H9 (cell line): ENCODE measurements at regions not wholly inside any gene's neighbourhood (a gene's known extent, or its start where the extent isn't known, plus 50 kb on each side); places are given as distances from the start of the nearest gene placed in this dataset.

Experiments used
- DNase-seq: peaks from one replicate; pipeline ENCODE4 v3.0.0-alpha.2; 2017
- H2AFZ ChIP-seq: one replicate; pipeline ENCODE4 v1.6.1; 2013; ENCODE audit warnings: mild to moderate bottlenecking, low read length, control low read depth, moderate library complexity
- H2AK5ac ChIP-seq: 2 replicates; pipeline ENCODE4 v1.6.1; 2013; ENCODE audit warnings: low read length, control low read depth, mixed read lengths; ENCODE audit not compliant: insufficient read length
- H2BK120ac ChIP-seq: one replicate; pipeline ENCODE4 v1.6.1; 2013; ENCODE audit warnings: low read depth, mild to moderate bottlenecking, low read length, control low read depth, inconsistent platforms; ENCODE audit not compliant: poor library complexity, severe bottlenecking
- H2BK12ac ChIP-seq: 2 replicates; pipeline ENCODE4 v1.6.1; 2013; ENCODE audit warnings: low read length, control low read depth, mixed read lengths, low read depth; ENCODE audit not compliant: insufficient read length
- H2BK15ac ChIP-seq: 2 replicates; pipeline ENCODE4 v1.6.1; 2013; ENCODE audit warnings: low read depth, low read length, control low read depth
- H2BK20ac ChIP-seq: one replicate; pipeline ENCODE4 v1.6.1; 2013; ENCODE audit warnings: low read depth, mild to moderate bottlenecking, low read length, control low read depth, inconsistent platforms; ENCODE audit not compliant: poor library complexity, severe bottlenecking
- H2BK5ac ChIP-seq: 2 replicates; pipeline ENCODE4 v1.6.1; 2013; ENCODE audit warnings: low read length, control low read depth, mixed read lengths; ENCODE audit not compliant: insufficient read length
- H3K14ac ChIP-seq: 2 replicates; pipeline ENCODE4 v1.6.1; 2013; ENCODE audit warnings: low read length, control low read depth; ENCODE audit not compliant: insufficient read depth
- H3K18ac ChIP-seq: 2 replicates; pipeline ENCODE4 v1.6.1; 2013; ENCODE audit warnings: low read depth, mild to moderate bottlenecking, mixed read lengths, low read length, control low read depth; ENCODE audit not compliant: insufficient read length
- H3K23ac ChIP-seq: 2 replicates; pipeline ENCODE4 v1.6.1; 2013; ENCODE audit warnings: low read length, control low read depth, mixed read lengths, low read depth; ENCODE audit not compliant: insufficient read length
- H3K23me2 ChIP-seq: 2 replicates; pipeline ENCODE4 v1.6.1; 2013; ENCODE audit warnings: low read depth, mild to moderate bottlenecking, mixed read lengths, low read length, control low read depth; ENCODE audit not compliant: insufficient read length, poor library complexity, severe bottlenecking
- H3K27ac ChIP-seq: 2 replicates; pipeline ENCODE4 v1.5.1; 2013; ENCODE audit warnings: low read length, control low read depth, mixed read lengths, low read depth; ENCODE audit not compliant: insufficient read length
- H3K27me3 ChIP-seq: 2 replicates; pipeline ENCODE4 v1.6.1; 2013; ENCODE audit warnings: low read length, control low read depth, inconsistent platforms; ENCODE audit not compliant: insufficient read depth
- H3K4ac ChIP-seq: 2 replicates; pipeline ENCODE4 v1.6.1; 2013; ENCODE audit warnings: low read depth, mild to moderate bottlenecking, control low read depth, inconsistent platforms, low read length, moderate library complexity
- H3K4me1 ChIP-seq: 2 replicates; pipeline ENCODE4 v1.6.1; 2013; ENCODE audit warnings: low read length, control low read depth, inconsistent platforms; ENCODE audit not compliant: insufficient read depth
- H3K4me2 ChIP-seq: 2 replicates; pipeline ENCODE4 v1.6.1; 2013; ENCODE audit warnings: low read length, control low read depth, mixed read lengths; ENCODE audit not compliant: insufficient read length, insufficient read depth
- H3K56ac ChIP-seq: 2 replicates; pipeline ENCODE4 v1.6.1; 2013; ENCODE audit warnings: low read depth, mild to moderate bottlenecking, mixed read lengths, low read length, control low read depth; ENCODE audit not compliant: insufficient read length
- H3K79me1 ChIP-seq: 2 replicates; pipeline ENCODE4 v1.6.1; 2013; ENCODE audit warnings: low read depth, mild to moderate bottlenecking, moderate library complexity, low read length, control low read depth, inconsistent platforms; ENCODE audit not compliant: insufficient read depth, poor library complexity, severe bottlenecking
- H3K79me2 ChIP-seq: 2 replicates; pipeline ENCODE4 v1.6.1; 2013; ENCODE audit warnings: low read length, control low read depth, inconsistent platforms; ENCODE audit not compliant: insufficient read depth
- H3K9ac ChIP-seq: 2 replicates; pipeline ENCODE4 v1.6.1; 2013; ENCODE audit warnings: low read length, control low read depth, mixed read lengths; ENCODE audit not compliant: insufficient read length; ENCODE audit errors: extremely low read depth
- H3K9me3 ChIP-seq: one replicate; pipeline ENCODE4 v1.6.1; 2013; ENCODE audit warnings: low read depth, low read length, inconsistent platforms; ENCODE audit not compliant: control insufficient read depth
- H3T11ph ChIP-seq: one replicate; pipeline ENCODE4 v1.6.1; 2013; ENCODE audit warnings: mild to moderate bottlenecking, low read length, control low read depth, inconsistent platforms
- H4K20me1 ChIP-seq: one replicate; pipeline ENCODE4 v1.6.1; 2013; ENCODE audit not compliant: control insufficient read depth, insufficient read length, insufficient read depth
- H4K5ac ChIP-seq: 2 replicates; pipeline ENCODE4 v1.6.1; 2013; ENCODE audit warnings: low read depth, mild to moderate bottlenecking, mixed read lengths, low read length, control low read depth; ENCODE audit not compliant: insufficient read length
- H4K8ac ChIP-seq: replicated peaks from 2 replicates; pipeline ENCODE4 v1.6.1; 2013; ENCODE audit warnings: low read length, control low read depth, mixed read lengths, low read depth; ENCODE audit not compliant: insufficient read length
- H4K91ac ChIP-seq: 2 replicates; pipeline ENCODE4 v1.6.1; 2013; ENCODE audit warnings: low read depth, mild to moderate bottlenecking, moderate library complexity, mixed read lengths, low read length, control low read depth; ENCODE audit not compliant: insufficient read length
- H3K27ac Mint-ChIP-seq, 3 experiments: 2 replicates in 2 of 3; 3 replicates in 1 of 3; pipeline ENCODE4 v1.8.0; 2020 to 2021; ENCODE audit warnings: mixed read lengths in 3 of 3, mild to moderate bottlenecking in 1 of 3, moderate library complexity in 1 of 3
- H3K27me3 Mint-ChIP-seq: 2 replicates; pipeline ENCODE4 v1.8.0; 2021; ENCODE audit warnings: low read depth, mild to moderate bottlenecking, moderate library complexity, mixed read lengths
- H3K36me3 Mint-ChIP-seq, 3 experiments: 2 replicates in 2 of 3; 3 replicates in 1 of 3; pipeline ENCODE4 v1.8.0; 2020 to 2021; ENCODE audit warnings: low read depth in 3 of 3, mixed read lengths in 3 of 3; ENCODE audit not compliant: insufficient read depth in 1 of 3
- H3K4me1 Mint-ChIP-seq, 2 experiments: 2 replicates each; pipeline ENCODE4 v1.8.0; 2020; ENCODE audit warnings: mixed read lengths in 2 of 2
- H3K4me3 Mint-ChIP-seq, 2 experiments: 2 replicates in 1 of 2; 3 replicates in 1 of 2; pipeline ENCODE4 v1.8.0; 2020 to 2021; ENCODE audit warnings: mild to moderate bottlenecking in 2 of 2, mixed read lengths in 2 of 2, moderate library complexity in 1 of 2
- H3K9me3 Mint-ChIP-seq, 2 experiments: 2 replicates in 1 of 2; 3 replicates in 1 of 2; pipeline ENCODE4 v1.8.0; 2020; ENCODE audit warnings: mild to moderate bottlenecking in 2 of 2, mixed read lengths in 2 of 2, moderate library complexity in 1 of 2
- WGBS: extraction: QIAGEN DNeasy Blood & Tissue Kit; methylation state at CpG from one replicate; pipeline ENCODE4 v1.1.7; 2013; ENCODE audit warnings: missing lambda C conversion rate, low lambda C conversion rate, mixed read lengths; ENCODE audit not compliant: insufficient read length; ENCODE audit errors: extremely low coverage; 5-methylcytosine and 5-hydroxymethylcytosine counted together
- TF ChIP-seq, protein P1 (sequence below): fragments of 200-600 bp; sonication (generic); conservative IDR thresholded peaks from 3 replicates; pipeline ENCODE4 v1.8.0; 2021; ENCODE audit warnings: antibody characterized with exemption, mild to moderate bottlenecking

DNA sequence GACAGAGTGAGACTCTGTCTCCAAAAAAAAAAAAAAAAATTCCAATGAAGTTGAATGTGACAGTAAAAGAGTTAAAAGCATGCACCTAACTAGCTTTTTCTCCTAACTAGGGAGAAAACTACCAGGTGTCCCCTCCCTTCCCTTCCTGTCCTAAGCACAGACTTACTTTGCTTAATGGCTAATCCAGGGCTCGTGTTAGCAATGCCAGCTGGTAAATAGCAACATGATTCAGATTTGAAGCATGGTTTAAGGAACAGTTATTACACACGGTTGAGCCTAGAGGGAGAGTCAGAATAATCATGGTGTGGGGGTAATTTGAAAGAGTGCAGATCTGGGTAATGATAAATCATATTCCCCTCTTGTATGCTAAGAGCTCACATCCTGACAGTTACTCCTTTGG is 338.3 kb downstream of the STIM2 start:
- H3K27ac ChIP-seq = no peak overlapping the region
- no peak overlapping the region for H3K18ac ChIP-seq
- no peak overlapping the region for H3T11ph ChIP-seq
- Mint-ChIP-seq H3K36me3 (no peaks in the 10 kb centered on the region), H3K4me3 (no peak overlapping the region), H3K9me3 (no peaks in the 10 kb centered on the region), H3K4me1 (peaks cover 2 to 5% of the 10 kb centered on the region in 2 experiments; a peak in 1 of 4 replicates), H3K27ac (no peak overlapping the region), H3K27me3 (no peaks in the 10 kb centered on the region)
- H3K23ac ChIP-seq = no peak overlapping the region
- H4K91ac ChIP-seq = no peak overlapping the region
- H3K23me2 ChIP-seq = no peaks in the 10 kb centered on the region
- H2BK5ac ChIP-seq = no peak overlapping the region
- H2BK12ac ChIP-seq = no peak overlapping the region
- no peaks in the 10 kb centered on the region for H3K79me1 ChIP-seq
- no peak overlapping the region for H2BK15ac ChIP-seq
- no peak overlapping the region for H2BK120ac ChIP-seq
- no peak overlapping the region for H3K4me2 ChIP-seq
- no peaks in the 10 kb centered on the region for H3K27me3 ChIP-seq
- H3K4ac ChIP-seq = no peak overlapping the region
- TF ChIP-seq, protein P1, sequence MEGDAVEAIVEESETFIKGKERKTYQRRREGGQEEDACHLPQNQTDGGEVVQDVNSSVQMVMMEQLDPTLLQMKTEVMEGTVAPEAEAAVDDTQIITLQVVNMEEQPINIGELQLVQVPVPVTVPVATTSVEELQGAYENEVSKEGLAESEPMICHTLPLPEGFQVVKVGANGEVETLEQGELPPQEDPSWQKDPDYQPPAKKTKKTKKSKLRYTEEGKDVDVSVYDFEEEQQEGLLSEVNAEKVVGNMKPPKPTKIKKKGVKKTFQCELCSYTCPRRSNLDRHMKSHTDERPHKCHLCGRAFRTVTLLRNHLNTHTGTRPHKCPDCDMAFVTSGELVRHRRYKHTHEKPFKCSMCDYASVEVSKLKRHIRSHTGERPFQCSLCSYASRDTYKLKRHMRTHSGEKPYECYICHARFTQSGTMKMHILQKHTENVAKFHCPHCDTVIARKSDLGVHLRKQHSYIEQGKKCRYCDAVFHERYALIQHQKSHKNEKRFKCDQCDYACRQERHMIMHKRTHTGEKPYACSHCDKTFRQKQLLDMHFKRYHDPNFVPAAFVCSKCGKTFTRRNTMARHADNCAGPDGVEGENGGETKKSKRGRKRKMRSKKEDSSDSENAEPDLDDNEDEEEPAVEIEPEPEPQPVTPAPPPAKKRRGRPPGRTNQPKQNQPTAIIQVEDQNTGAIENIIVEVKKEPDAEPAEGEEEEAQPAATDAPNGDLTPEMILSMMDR = no peak
- no peak overlapping the region for H3K14ac ChIP-seq
- no peaks in the 10 kb centered on the region for H3K9me3 ChIP-seq
- WGBS = no CpG with 5 or more reads among the region's 2 CpGs
- no peak overlapping the region for H2AFZ ChIP-seq
- no peaks in the 10 kb centered on the region for H3K79me2 ChIP-seq
- H2AK5ac ChIP-seq = no peak overlapping the region
- H3K4me1 ChIP-seq = no peaks in the 10 kb centered on the region
- no peak overlapping the region for H4K5ac ChIP-seq
- H4K8ac ChIP-seq = no peak overlapping the region
- H2BK20ac ChIP-seq = no peak overlapping the region
- H4K20me1 ChIP-seq = no peaks in the 10 kb centered on the region
- no peak overlapping the region for H3K56ac ChIP-seq
- H3K9ac ChIP-seq = no peak overlapping the region
- no peak for DNase-seq
